Small intestine (tissue), 7 donors: ENCODE measurements at regions not wholly inside any gene's neighbourhood (a gene's known extent, or its start where the extent isn't known, plus 50 kb on each side); places are given as distances from the start of the nearest gene placed in this dataset.
"Not testable (repeated sequence)": the region's sequence is repeated elsewhere in the genome, so short reads cannot be mapped to it uniquely, and the experiment has no call there.

Experiments
- DNase-seq, 2 donors: peaks; one replicate each; pipeline versions ENCODE4 v3.0.0 to v3.0.0-alpha.2; 2013
- FAIRE-seq: peaks from 2 replicates; lab custom pipeline; 2012; peaks lifted over from hg19 to GRCh38; lab: Jason Lieb, UNC
- H3K27ac ChIP-seq, 3 donors: one replicate each; pipeline ENCODE4 v1.5.1; 2013; ENCODE audit warnings: low read length in 2 of 3, mild to moderate bottlenecking in 2 of 3, control low read depth in 1 of 3, inconsistent platforms in 1 of 3, low read depth in 1 of 3, moderate library complexity in 1 of 3
- H3K27me3 ChIP-seq, 3 donors: one replicate each; pipeline ENCODE4 v1.6.1; 2013; ENCODE audit warnings: low read length in 3 of 3, inconsistent platforms in 1 of 3; ENCODE audit not compliant: control insufficient read depth in 3 of 3, insufficient read depth in 3 of 3
- H3K36me3 ChIP-seq, 3 donors: one replicate each; pipeline ENCODE4 v1.6.1; 2013; ENCODE audit warnings: low read length in 3 of 3, inconsistent platforms in 1 of 3, low read depth in 1 of 3, mild to moderate bottlenecking in 1 of 3, moderate library complexity in 1 of 3; ENCODE audit not compliant: control insufficient read depth in 3 of 3, insufficient read depth in 2 of 3
- H3K4me1 ChIP-seq, 3 donors: one replicate each; pipeline ENCODE4 v1.6.1; 2013; ENCODE audit warnings: low read length in 2 of 3, inconsistent platforms in 1 of 3, low read depth in 1 of 3, mild to moderate bottlenecking in 1 of 3, moderate library complexity in 1 of 3; ENCODE audit not compliant: control insufficient read depth in 3 of 3, insufficient read depth in 2 of 3
- H3K4me3 ChIP-seq, 3 donors: one replicate each; pipeline ENCODE4 v1.5.1; 2013; ENCODE audit warnings: low read length in 3 of 3, control low read depth in 1 of 3, inconsistent platforms in 1 of 3, low read depth in 1 of 3, mild to moderate bottlenecking in 1 of 3, moderate library complexity in 1 of 3
- H3K9me3 ChIP-seq, 2 donors: one replicate each; pipeline ENCODE4 v1.6.1; 2013; ENCODE audit warnings: low read depth in 1 of 2, low read length in 1 of 2; ENCODE audit not compliant: control insufficient read depth in 2 of 2, insufficient read depth in 1 of 2
- WGBS, 3 donors: extraction: QIAGEN DNeasy Blood & Tissue Kit; methylation state at CpG; one replicate each; pipeline ENCODE4 v1.1.7; 2013; 5-methylcytosine and 5-hydroxymethylcytosine counted together
- donor health status: healthy with polysubstance abuse.
- donor health status: control.
- donor health status: control.
- donor health status: Bipolar disorder and iron deficiency.
- donor health status: healthy.

- FAIRE-seq, H3K27ac ChIP-seq, H3K36me3 ChIP-seq, H3K9me3 ChIP-seq, H3K27me3 ChIP-seq, DNase-seq, H3K4me1 ChIP-seq, H3K4me3 ChIP-seq: not testable (repeated sequence)
- WGBS, 3 donors, result 69 to 82% (median 82%) methylated on average over 2 to 3 of the region's 3 CpGs
These were observed 300.1 kb downstream of the CEP170 start for GRCh38 chr1:242954945-242955344.

- Histone ChIP-seq H3K27ac (no peak overlapping the region), H3K9me3 (peaks cover 0 to 1% of the 10 kb centered on the region in 2 donors), H3K4me3 (no peak overlapping the region), H3K36me3 (no peaks in the 10 kb centered on the region), H3K27me3 (no peaks in the 10 kb centered on the region), H3K4me1 (no peaks in the 10 kb centered on the region)
- FAIRE-seq, result no peak
- 74 to 77% (median 75%) methylated on average over 3 of the region's 3 CpGs for WGBS, 3 donors
- DNase-seq, result no peak
These were observed 308.9 kb downstream of the CEP170 start for GRCh38 chr1:242946206-242946605.

GRCh38 chr1:242936725-242937124 lies 318.4 kb downstream of the CEP170 start:
- not testable (repeated sequence) for H3K36me3 ChIP-seq, H3K27me3 ChIP-seq, H3K27ac ChIP-seq, DNase-seq, FAIRE-seq, H3K4me1 ChIP-seq, H3K9me3 ChIP-seq, H3K4me3 ChIP-seq
- 26 to 45% (median 42%) methylated on average over 11 of the region's 11 CpGs for WGBS, 3 donors

- not testable (repeated sequence) for H3K27ac ChIP-seq, FAIRE-seq, H3K9me3 ChIP-seq, H3K27me3 ChIP-seq, H3K4me3 ChIP-seq, H3K4me1 ChIP-seq, DNase-seq, H3K36me3 ChIP-seq
- 51 to 55% (median 53%) methylated on average over 6 of the region's 6 CpGs for WGBS, 3 donors
These were observed 330.4 kb downstream of the CEP170 start for GRCh38 chr1:242924717-242925116.

GRCh38 chr1:242923603-242924002 lies 331.5 kb downstream of the CEP170 start:
- DNase-seq, H3K27me3 ChIP-seq, H3K9me3 ChIP-seq, H3K4me1 ChIP-seq, H3K4me3 ChIP-seq, H3K27ac ChIP-seq, FAIRE-seq, H3K36me3 ChIP-seq: not testable (repeated sequence)
- WGBS, 3 donors, result 87 to 92% (median 92%) methylated on average over 3 of the region's 3 CpGs

- not testable (repeated sequence) for DNase-seq, H3K36me3 ChIP-seq, FAIRE-seq, H3K4me3 ChIP-seq, H3K9me3 ChIP-seq, H3K27me3 ChIP-seq, H3K27ac ChIP-seq, H3K4me1 ChIP-seq
- 44 to 56% (median 50%) methylated on average over 4 of the region's 4 CpGs for WGBS, 3 donors
These were observed 340.4 kb downstream of the CEP170 start for GRCh38 chr1:242914729-242915128.

- not testable (repeated sequence) for H3K36me3 ChIP-seq, H3K9me3 ChIP-seq, FAIRE-seq, H3K27me3 ChIP-seq, H3K4me3 ChIP-seq, H3K4me1 ChIP-seq, H3K27ac ChIP-seq, DNase-seq
- 83 to 100% (median 94%) methylated on average over 1 of the region's 1 CpG for WGBS, 3 donors
These were observed 342.2 kb downstream of the CEP170 start for GRCh38 chr1:242912855-242913254.

GRCh38 chr1:242900558-242900957 lies 354.5 kb downstream of the CEP170 start:
- not testable (repeated sequence) for H3K27me3 ChIP-seq, H3K27ac ChIP-seq, FAIRE-seq, H3K9me3 ChIP-seq, H3K4me1 ChIP-seq, DNase-seq, H3K36me3 ChIP-seq, H3K4me3 ChIP-seq
- 50 to 62% (median 52%) methylated on average over 2 of the region's 2 CpGs for WGBS, 3 donors

GRCh38 chr1:242890192-242890741 lies 364.8 kb downstream of the CEP170 start:
- no peaks in the 10 kb centered on the region for H3K9me3 ChIP-seq
- FAIRE-seq, result no peak
- no peak for DNase-seq
- no peaks in the 10 kb centered on the region for H3K4me1 ChIP-seq
- H3K27me3 ChIP-seq, result no peaks in the 10 kb centered on the region
- no peaks in the 10 kb centered on the region for H3K36me3 ChIP-seq
- H3K4me3 ChIP-seq, result no peak overlapping the region
- H3K27ac ChIP-seq, result no peak overlapping the region
- WGBS, 3 donors, result 7 to 35% (median 30%) methylated on average over 36 to 42 of the region's 42 CpGs
